Osteocyte (in vitro differentiated cells): ENCODE measurements at regions not wholly inside any gene's neighbourhood (a gene's known extent, or its start where the extent isn't known, plus 50 kb on each side); places are given as distances from the start of the nearest gene placed in this dataset.

Experiments used
- DNase-seq: peaks from one replicate; pipeline ENCODE4 v3.0.0; 2021; ENCODE audit warnings: mixed read lengths; ENCODE audit not compliant: unreplicated experiment; ENCODE audit errors: extremely low spot score
- H3K27ac Mint-ChIP-seq: one replicate; pipeline ENCODE4 v1.8.0; 2021; ENCODE audit warnings: mild to moderate bottlenecking, mixed read lengths; ENCODE audit not compliant: unreplicated experiment
- H3K27me3 Mint-ChIP-seq: one replicate; pipeline ENCODE4 v1.8.0; 2021; ENCODE audit warnings: mixed read lengths; ENCODE audit not compliant: unreplicated experiment
- H3K36me3 Mint-ChIP-seq: one replicate; pipeline ENCODE4 v1.8.0; 2021; ENCODE audit warnings: mixed read lengths; ENCODE audit not compliant: unreplicated experiment
- H3K4me1 Mint-ChIP-seq: one replicate; pipeline ENCODE4 v1.8.0; 2021; ENCODE audit warnings: mixed read lengths; ENCODE audit not compliant: unreplicated experiment
- H3K4me3 Mint-ChIP-seq: one replicate; pipeline ENCODE4 v1.8.0; 2021; ENCODE audit warnings: mild to moderate bottlenecking, moderate library complexity, mixed read lengths; ENCODE audit not compliant: unreplicated experiment
- H3K9me3 Mint-ChIP-seq: one replicate; pipeline ENCODE4 v1.8.0; 2021; ENCODE audit warnings: mixed read lengths; ENCODE audit not compliant: unreplicated experiment
- CTCF ChIP-seq: fragments of 200-600 bp; sonication (generic); IDR thresholded peaks from 2 replicates; pipeline ENCODE4 v1.5.0; 2021; ENCODE audit warnings: antibody characterized with exemption, mild to moderate bottlenecking, moderate library complexity

GRCh38 chr12:17818931-17819330 is 271.1 kb downstream of the RERGL start:
- no peak for TF ChIP-seq CTCF
- Mint-ChIP-seq H3K4me1 (no peaks in the 10 kb centered on the region), H3K9me3 (peaks cover 21% of the 10 kb centered on the region), H3K27ac (no peak overlapping the region), H3K27me3 (no peaks in the 10 kb centered on the region), H3K36me3 (no peaks in the 10 kb centered on the region), H3K4me3 (no peak overlapping the region)
- no peak for DNase-seq

- no peak for DNase-seq
- Mint-ChIP-seq H3K4me3 (no peak overlapping the region), H3K4me1 (no peaks in the 10 kb centered on the region), H3K36me3 (no peaks in the 10 kb centered on the region), H3K9me3 (peaks cover 32% of the 10 kb centered on the region), H3K27me3 (no peaks in the 10 kb centered on the region), H3K27ac (no peak overlapping the region)
- TF ChIP-seq CTCF: no peak
Observed at GRCh38 chr12:17810399-17810798, 279.6 kb downstream of the RERGL start.

GRCh38 chr12:17809206-17809605 is 280.8 kb downstream of the RERGL start:
- Mint-ChIP-seq H3K36me3 (no peaks in the 10 kb centered on the region), H3K4me1 (no peaks in the 10 kb centered on the region), H3K27me3 (no peaks in the 10 kb centered on the region), H3K9me3 (peaks cover 30% of the 10 kb centered on the region), H3K4me3 (no peak overlapping the region), H3K27ac (no peak overlapping the region)
- TF ChIP-seq CTCF: no peak
- DNase-seq: no peak

- no peaks in the 10 kb centered on the region for H3K36me3 Mint-ChIP-seq
- H3K4me3 Mint-ChIP-seq: no peak overlapping the region
- DNase-seq: no peak
- peaks cover 7% of the 10 kb centered on the region for H3K9me3 Mint-ChIP-seq
- H3K27ac Mint-ChIP-seq: no peak overlapping the region
- TF ChIP-seq CTCF: no peak
- no peaks in the 10 kb centered on the region for H3K4me1 Mint-ChIP-seq
- no peaks in the 10 kb centered on the region for H3K27me3 Mint-ChIP-seq
Observed at GRCh38 chr12:17802657-17803641, 287.0 kb downstream of the RERGL start.

- Mint-ChIP-seq H3K27me3 (no peaks in the 10 kb centered on the region), H3K4me3 (no peak overlapping the region), H3K27ac (no peak overlapping the region), H3K4me1 (no peaks in the 10 kb centered on the region), H3K36me3 (no peaks in the 10 kb centered on the region), H3K9me3 (no peaks in the 10 kb centered on the region)
- no peak for DNase-seq
- TF ChIP-seq CTCF: no peak
Observed at GRCh38 chr12:17793854-17794253, 296.1 kb downstream of the RERGL start.
